ENCODE measurements at regions not wholly inside any gene's neighbourhood (a gene's known extent, or its start where the extent isn't known, plus 50 kb on each side); places are given as distances from the start of the nearest gene placed in this dataset.

GRCh38 chr21:28090546-28090945 lies 902.1 kb downstream of the LTN1 start:
- Histone ChIP-seq H3K36me3 (no peaks in the 10 kb centered on the region), H3K9me3 (no peaks in the 10 kb centered on the region), H3K27ac (no peak overlapping the region), H3K4me1 (peaks cover 0 to 5% (median 0%) of the 10 kb centered on the region in 3 donors), H3K27me3 (no peaks in the 10 kb centered on the region), H3K4me3 (no peak overlapping the region)
- no peak for ATAC-seq
- WGBS, 2 donors (ENCODE audit: low coverage in 1 of 2): 90% methylated on average over 2 of the region's 5 CpGs; no CpG with 5 or more reads in 1 of the 2 donors
- TF ChIP-seq POLR2A (IDR thresholded peaks at IDR 0.05) (no peak), CTCF (IDR thresholded peaks at IDR 0.05) (no peak), EP300 (IDR thresholded peaks at IDR 0.05) (no peak), POLR2AphosphoS5 (IDR thresholded peaks at IDR 0.05) (no peak)

DNA sequence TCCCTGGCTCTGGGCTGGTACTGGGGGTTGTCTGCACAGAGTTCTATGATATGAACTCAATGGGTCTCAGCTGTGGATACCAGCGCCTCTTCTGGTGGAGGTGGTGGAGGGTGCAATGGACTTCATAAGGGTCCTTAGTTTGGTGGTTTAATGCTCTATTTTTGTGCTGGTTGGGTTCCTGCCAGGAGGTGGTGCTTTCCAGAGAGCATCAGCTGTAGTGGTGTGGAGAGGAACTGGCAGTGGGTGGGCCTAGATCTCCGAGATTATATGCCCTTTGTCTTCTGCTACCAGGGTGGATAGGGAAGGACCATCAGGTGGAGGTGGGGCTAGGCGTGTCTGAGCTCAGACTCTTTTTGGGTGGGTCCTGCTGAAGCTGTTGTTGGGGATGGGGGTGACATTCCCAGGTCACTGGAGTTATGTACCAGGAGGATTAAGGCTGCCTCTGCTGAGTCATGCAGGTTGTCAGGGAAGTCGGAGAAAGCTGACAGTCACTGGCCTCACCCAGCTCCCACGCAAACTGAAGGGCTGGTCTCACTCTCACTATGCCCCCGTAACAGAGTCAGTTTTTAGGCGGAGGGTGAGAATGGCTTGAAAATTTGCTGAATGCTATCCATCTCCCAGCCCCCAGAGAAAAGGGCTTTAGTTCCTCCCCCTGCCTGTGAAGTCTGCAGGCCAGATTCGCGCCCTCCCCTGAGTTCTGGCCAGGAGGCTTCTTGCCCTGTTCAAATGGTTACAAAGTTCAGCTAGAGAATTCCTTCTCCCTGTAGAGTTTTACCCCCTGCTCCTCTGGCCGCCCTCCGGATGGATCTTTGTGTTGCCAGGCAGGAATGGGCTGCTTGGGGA lies 902.9 kb downstream of the LTN1 start:
- 88% methylated on average over 2 of the region's 11 CpGs; no CpG with 5 or more reads in 1 of the 2 donors for WGBS, 2 donors (ENCODE audit: low coverage in 1 of 2)
- no peak overlapping the region for H3K4me3 ChIP-seq

GRCh38 chr21:28086861-28087581 lies 905.7 kb downstream of the LTN1 start:
- no peak for ATAC-seq
- no peaks in the 10 kb centered on the region for H3K27me3 ChIP-seq
- 93 to 97% methylated on average over 4 to 6 of the region's 6 CpGs for WGBS, 2 donors (ENCODE audit: low coverage in 1 of 2)
- no peak overlapping the region for H3K27ac ChIP-seq
- no peaks in the 10 kb centered on the region for H3K9me3 ChIP-seq
- no peak overlapping the region for H3K4me3 ChIP-seq
- H3K4me1 ChIP-seq: no peaks in the 10 kb centered on the region
- TF ChIP-seq EP300 (IDR thresholded peaks at IDR 0.05) (no peak), POLR2A (IDR thresholded peaks at IDR 0.05) (no peak), POLR2AphosphoS5 (IDR thresholded peaks at IDR 0.05) (no peak), CTCF (IDR thresholded peaks at IDR 0.05) (no peak)
- H3K36me3 ChIP-seq: no peaks in the 10 kb centered on the region

More for the DNA sequence above, 902.9 kb downstream of the LTN1 start:
- H3K36me3 ChIP-seq: no peaks in the 10 kb centered on the region
- peak; percentile 34 for ATAC-seq
- no peaks in the 10 kb centered on the region for H3K27me3 ChIP-seq
- TF ChIP-seq EP300 (IDR thresholded peaks at IDR 0.05) (no peak), POLR2AphosphoS5 (IDR thresholded peaks at IDR 0.05) (no peak), POLR2A (IDR thresholded peaks at IDR 0.05) (no peak)
- no peaks in the 10 kb centered on the region for H3K4me1 ChIP-seq
- no peaks in the 10 kb centered on the region for H3K9me3 ChIP-seq
- H3K27ac ChIP-seq: no peak overlapping the region

- Histone ChIP-seq H3K9me3 (no peaks in the 10 kb centered on the region), H3K27ac (no peak overlapping the region), H3K4me3 (no peak overlapping the region), H3K4me1 (no peaks in the 10 kb centered on the region), H3K27me3 (no peaks in the 10 kb centered on the region), H3K36me3 (no peaks in the 10 kb centered on the region)
- TF ChIP-seq CTCF (IDR thresholded peaks at IDR 0.05) (no peak), EP300 (IDR thresholded peaks at IDR 0.05) (no peak), POLR2A (IDR thresholded peaks at IDR 0.05) (no peak), POLR2AphosphoS5 (IDR thresholded peaks at IDR 0.05) (no peak)
- ATAC-seq: no peak
- WGBS, 2 donors (ENCODE audit: low coverage in 1 of 2): 68 to 91% methylated on average over 1 to 2 of the region's 2 CpGs
Observed at GRCh38 chr21:28084951-28085350, 907.7 kb downstream of the LTN1 start.

DNA sequence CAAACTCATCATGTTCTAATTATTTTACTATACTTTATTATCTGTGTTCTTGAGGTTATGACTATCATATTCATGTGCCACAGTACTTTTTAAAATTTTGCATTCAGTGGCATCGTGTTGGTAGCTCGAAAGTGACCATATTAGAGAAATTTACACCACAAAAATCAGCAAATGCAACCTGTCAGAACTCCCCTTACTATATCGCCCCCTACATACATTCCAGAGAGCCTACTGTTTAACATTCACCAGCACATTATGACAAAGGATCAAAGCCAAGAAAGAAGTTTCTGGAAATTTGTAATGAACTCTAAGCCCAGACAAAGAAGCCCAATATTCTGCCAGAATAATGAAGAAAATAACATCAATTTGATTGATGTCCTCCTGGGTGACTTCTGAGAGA lies 909.3 kb downstream of the LTN1 start:
- H3K27me3 ChIP-seq: no peaks in the 10 kb centered on the region
- TF ChIP-seq CTCF (IDR thresholded peaks at IDR 0.05) (no peak), POLR2AphosphoS5 (IDR thresholded peaks at IDR 0.05) (no peak), EP300 (IDR thresholded peaks at IDR 0.05) (no peak), POLR2A (IDR thresholded peaks at IDR 0.05) (no peak)

More for the DNA sequence above, 909.3 kb downstream of the LTN1 start:
- Histone ChIP-seq H3K4me3 (no peak overlapping the region), H3K36me3 (no peaks in the 10 kb centered on the region), H3K27ac (no peak overlapping the region), H3K9me3 (no peaks in the 10 kb centered on the region), H3K4me1 (no peaks in the 10 kb centered on the region)
- no peak for ATAC-seq
- 74 to 79% methylated on average over 3 of the region's 3 CpGs for WGBS, 2 donors (ENCODE audit: low coverage in 1 of 2)
